SU-DHL-6 (cell line): ENCODE measurements at regions not wholly inside any gene's neighbourhood (a gene's known extent, or its start where the extent isn't known, plus 50 kb on each side); places are given as distances from the start of the nearest gene placed in this dataset.

ENCODE experiments used
- H2AFZ ChIP-seq: fragments of 200-600 bp; sonication (generic); 2 replicates; pipeline ENCODE4 v1.6.1; 2014; ENCODE audit warnings: low read depth, mild to moderate bottlenecking, moderate library complexity, mixed read lengths, antibody characterized with exemption, low read length; ENCODE audit not compliant: severe bottlenecking
- H3F3A ChIP-seq: fragments of 200-600 bp; shearing (Covaris generic); 2 replicates; pipeline ENCODE4 v1.6.0; 2016; ENCODE audit warnings: antibody characterized with exemption, mild to moderate bottlenecking; ENCODE audit not compliant: insufficient read depth
- H3K27ac ChIP-seq: fragments of 200-600 bp; sonication (generic); 2 replicates; pipeline ENCODE4 v1.5.1; 2016; ENCODE audit warnings: low read depth, mild to moderate bottlenecking, low read length, moderate library complexity, mixed read lengths
- H3K27me3 ChIP-seq: fragments of 200-600 bp; sonication (generic), shearing (Covaris generic); 2 replicates; pipeline ENCODE4 v1.6.0; 2014; ENCODE audit warnings: mild to moderate bottlenecking, low read length
- H3K36me3 ChIP-seq: fragments of 200-600 bp; sonication (generic); 2 replicates; pipeline ENCODE4 v1.6.1; 2014; ENCODE audit warnings: mild to moderate bottlenecking, low read length, mixed read lengths
- H3K4me2 ChIP-seq: fragments of 300-600, 200-600 bp; shearing (Covaris generic), sonication (generic); 2 replicates; pipeline ENCODE4 v1.6.0; 2014; ENCODE audit warnings: low read length, low read depth, mild to moderate bottlenecking; ENCODE audit not compliant: poor library complexity, severe bottlenecking
- H3K4me3 ChIP-seq: fragments of 200-600 bp; sonication (generic); 2 replicates; pipeline ENCODE4 v1.5.1; 2014; ENCODE audit warnings: antibody characterized with exemption, low read length, mild to moderate bottlenecking, mixed read lengths; ENCODE audit not compliant: insufficient read depth, poor library complexity, severe bottlenecking
- H3K79me2 ChIP-seq: fragments of 200-600 bp; sonication (generic); 2 replicates; pipeline ENCODE4 v1.6.1; 2014; ENCODE audit warnings: mild to moderate bottlenecking, low read length, moderate library complexity; ENCODE audit not compliant: insufficient read depth
- H3K9ac ChIP-seq: fragments of 200-600 bp; sonication (generic); 2 replicates; pipeline ENCODE4 v1.7.0; 2014; ENCODE audit warnings: mild to moderate bottlenecking, low read length
- H3K9me2 ChIP-seq: fragments of 200-600 bp; sonication (generic); replicated peaks from 2 replicates; pipeline ENCODE4 v1.6.1; 2014; ENCODE audit warnings: low read length; ENCODE audit not compliant: insufficient read depth
- H3K9me3 ChIP-seq: fragments of 200-600 bp; sonication (generic); 2 replicates; pipeline ENCODE4 v1.6.1; 2014; ENCODE audit warnings: low read length, mixed read lengths; ENCODE audit not compliant: insufficient read depth
- H4K20me1 ChIP-seq: fragments of 200-600 bp; sonication (generic); 2 replicates; pipeline ENCODE4 v1.6.1; 2014; ENCODE audit warnings: low read depth, mild to moderate bottlenecking, antibody characterized with exemption, low read length, moderate library complexity, mixed read lengths
- CTCF ChIP-seq: fragments of 200-600 bp; sonication (generic); IDR thresholded peaks from one replicate; pipeline ENCODE4 v1.5.1; 2017; ENCODE audit warnings: antibody characterized with exemption, mild to moderate bottlenecking, low read length, moderate library complexity; ENCODE audit not compliant: insufficient read depth, poor library complexity, severe bottlenecking
- EZH2phosphoT487 ChIP-seq: fragments of 200-600 bp; sonication (generic), shearing (Covaris generic); conservative IDR thresholded peaks from 2 replicates; pipeline ENCODE4 v1.6.1; 2018; ENCODE audit warnings: mild to moderate bottlenecking, antibody characterized with exemption, low read length, moderate library complexity, mixed read lengths

GRCh38 chr5:68365889-68366288 lies 150.3 kb downstream of the PIK3R1 start:
- no peaks in the 10 kb centered on the region for H3K9me3 ChIP-seq
- no peak overlapping the region for H3K4me2 ChIP-seq
- H3K79me2 ChIP-seq = no peaks in the 10 kb centered on the region
- no peak overlapping the region for H2AFZ ChIP-seq
- H3F3A ChIP-seq = no peaks in the 10 kb centered on the region
- no peaks in the 10 kb centered on the region for H3K27me3 ChIP-seq
- H3K4me3 ChIP-seq = no peak overlapping the region
- H3K9me2 ChIP-seq = no peaks in the 10 kb centered on the region
- TF ChIP-seq EZH2phosphoT487 (no peak), CTCF (no peak)
- no peak overlapping the region for H3K9ac ChIP-seq
- H3K36me3 ChIP-seq = no peaks in the 10 kb centered on the region
- H3K27ac ChIP-seq = no peak overlapping the region
- no peaks in the 10 kb centered on the region for H4K20me1 ChIP-seq

GRCh38 chr5:68367287-68367686 lies 151.7 kb downstream of the PIK3R1 start:
- Histone ChIP-seq H3K4me3 (no peak overlapping the region), H3K4me2 (no peak overlapping the region), H4K20me1 (no peaks in the 10 kb centered on the region), H3K27ac (no peak overlapping the region), H3K9ac (no peak overlapping the region), H3K79me2 (no peaks in the 10 kb centered on the region), H3K9me3 (no peaks in the 10 kb centered on the region), H3K36me3 (no peaks in the 10 kb centered on the region), H3F3A (no peaks in the 10 kb centered on the region), H3K9me2 (no peaks in the 10 kb centered on the region), H2AFZ (no peak overlapping the region), H3K27me3 (no peaks in the 10 kb centered on the region)
- TF ChIP-seq CTCF (no peak), EZH2phosphoT487 (no peak)

GRCh38 chr5:68367717-68368116 lies 152.2 kb downstream of the PIK3R1 start:
- Histone ChIP-seq H3K9me3 (no peaks in the 10 kb centered on the region), H2AFZ (no peak overlapping the region), H4K20me1 (no peaks in the 10 kb centered on the region), H3K27ac (no peak overlapping the region), H3K27me3 (no peaks in the 10 kb centered on the region), H3K9ac (no peak overlapping the region), H3K4me2 (no peak overlapping the region), H3K36me3 (no peaks in the 10 kb centered on the region), H3K9me2 (no peaks in the 10 kb centered on the region), H3F3A (no peaks in the 10 kb centered on the region), H3K79me2 (no peaks in the 10 kb centered on the region), H3K4me3 (no peak overlapping the region)
- TF ChIP-seq CTCF (no peak), EZH2phosphoT487 (no peak)
